ENCODE measurements at regions not wholly inside any gene's neighbourhood (a gene's known extent, or its start where the extent isn't known, plus 50 kb on each side); places are given as distances from the start of the nearest gene placed in this dataset.

- Histone ChIP-seq H3K36me3 (ENCODE audit: control insufficient read depth, insufficient read depth, low read length) (no peaks in the 10 kb centered on the region), H3K4me3 (replicated peaks; ENCODE audit: low read depth, low read length) (no peak overlapping the region), H3K27me3 (replicated peaks; ENCODE audit: control insufficient read depth, insufficient read depth, low read length) (no peaks in the 10 kb centered on the region)
- no peak for DNase-seq (ENCODE audit: extremely low read depth, insufficient read length)
- no peak for TF ChIP-seq CTCF (IDR thresholded peaks at IDR 0.05; ENCODE audit: insufficient read depth, low read length, poor library complexity, severe bottlenecking)
Observed at GRCh38 chr18:29912351-29912750, 1130.2 kb downstream of the DSC3 start.

DNA sequence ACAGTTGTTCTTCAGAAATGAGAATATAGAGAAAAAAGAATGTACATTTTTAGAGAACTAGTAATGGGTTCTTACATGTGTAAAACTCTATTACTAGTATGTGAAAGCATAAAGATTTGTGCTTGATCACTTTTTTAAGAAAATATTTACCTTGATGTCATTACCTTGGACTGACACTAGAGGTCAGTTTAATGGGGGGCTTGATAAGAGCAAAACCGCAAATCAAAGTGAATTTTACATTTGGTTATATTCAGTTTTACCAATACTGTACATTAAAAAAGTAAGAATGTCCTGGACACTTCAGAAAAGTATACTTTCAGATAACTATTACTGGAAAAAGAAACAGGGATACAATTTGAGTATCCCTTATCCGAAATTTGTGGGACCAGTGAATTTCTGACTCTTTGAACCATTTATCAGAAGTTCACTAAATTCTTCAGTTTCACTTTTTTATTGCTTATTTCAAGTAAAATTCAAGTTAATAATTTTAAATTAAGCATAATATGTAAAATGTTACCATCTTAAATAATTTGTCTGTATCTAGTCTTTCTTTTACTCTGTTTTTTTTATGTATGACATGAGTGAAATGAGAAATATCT lies 1149.5 kb downstream of the DSC3 start:
- peak; percentile 43 for TF ChIP-seq CTCF (IDR thresholded peaks at IDR 0.05; ENCODE audit: insufficient read depth, low read length, poor library complexity, severe bottlenecking)
- Histone ChIP-seq H3K4me3 (replicated peaks; ENCODE audit: low read depth, low read length) (no peak overlapping the region), H3K27me3 (replicated peaks; ENCODE audit: control insufficient read depth, insufficient read depth, low read length) (no peaks in the 10 kb centered on the region), H3K36me3 (ENCODE audit: control insufficient read depth, insufficient read depth, low read length) (no peaks in the 10 kb centered on the region)
- DNase-seq (ENCODE audit: extremely low read depth, insufficient read length), result no peak

DNA sequence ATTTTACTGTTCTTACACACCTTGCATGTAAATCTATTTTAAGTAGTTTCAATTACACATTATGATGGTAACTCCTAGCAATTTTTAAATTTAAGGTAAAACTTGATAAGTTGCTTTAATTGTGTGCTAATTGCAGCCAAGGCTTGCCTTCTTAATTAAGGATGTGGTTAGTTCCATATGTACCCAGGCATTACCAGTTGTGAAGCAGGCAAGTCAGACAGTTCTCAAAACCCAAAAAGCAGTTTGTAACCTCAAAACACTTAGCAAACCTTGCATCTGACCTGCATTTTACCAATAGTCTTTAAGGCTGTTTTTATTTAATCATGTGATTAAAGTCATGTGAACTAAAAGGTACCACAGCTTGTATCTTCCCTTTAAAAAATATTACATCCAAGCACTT lies 1159.4 kb downstream of the DSC3 start:
- H3K4me3 ChIP-seq (replicated peaks; ENCODE audit: low read depth, low read length), result no peak overlapping the region
- no peak for DNase-seq (ENCODE audit: extremely low read depth, insufficient read length)
- H3K27me3 ChIP-seq (replicated peaks; ENCODE audit: control insufficient read depth, insufficient read depth, low read length), result no peaks in the 10 kb centered on the region
- H3K36me3 ChIP-seq (ENCODE audit: control insufficient read depth, insufficient read depth, low read length), result no peaks in the 10 kb centered on the region
- no peak for TF ChIP-seq CTCF (IDR thresholded peaks at IDR 0.05; ENCODE audit: insufficient read depth, low read length, poor library complexity, severe bottlenecking)

DNA sequence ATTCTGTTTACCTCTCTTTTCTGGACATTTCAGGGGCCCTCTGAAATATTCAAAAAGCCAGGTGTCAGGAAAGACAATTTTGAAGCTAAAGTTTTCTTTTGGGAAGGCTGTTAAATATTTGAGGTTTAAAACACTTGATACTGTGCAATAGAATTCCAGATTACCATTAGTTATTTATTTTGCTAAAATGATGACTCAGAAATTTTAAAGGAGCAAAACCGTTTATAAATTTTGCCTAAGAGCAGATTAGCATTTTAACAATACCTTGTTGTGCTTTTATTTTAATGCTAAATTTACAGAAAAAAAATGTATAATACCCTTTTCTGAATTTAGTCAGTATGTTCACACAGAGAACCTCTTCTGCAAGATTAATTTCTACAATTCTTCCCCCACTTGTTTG lies 1159.9 kb downstream of the DSC3 start:
- no peak for TF ChIP-seq CTCF (IDR thresholded peaks at IDR 0.05; ENCODE audit: insufficient read depth, low read length, poor library complexity, severe bottlenecking)
- DNase-seq (ENCODE audit: extremely low read depth, insufficient read length), result no peak
- H3K36me3 ChIP-seq (ENCODE audit: control insufficient read depth, insufficient read depth, low read length), result no peaks in the 10 kb centered on the region
- H3K4me3 ChIP-seq (replicated peaks; ENCODE audit: low read depth, low read length), result no peak overlapping the region
- H3K27me3 ChIP-seq (replicated peaks; ENCODE audit: control insufficient read depth, insufficient read depth, low read length), result no peaks in the 10 kb centered on the region

GRCh38 chr18:29879763-29880162 lies 1162.8 kb downstream of the DSC3 start:
- no peak for DNase-seq (ENCODE audit: extremely low read depth, insufficient read length)
- H3K4me3 ChIP-seq (replicated peaks; ENCODE audit: low read depth, low read length), result no peak overlapping the region
- no peaks in the 10 kb centered on the region for H3K36me3 ChIP-seq (ENCODE audit: control insufficient read depth, insufficient read depth, low read length)
- no peaks in the 10 kb centered on the region for H3K27me3 ChIP-seq (replicated peaks; ENCODE audit: control insufficient read depth, insufficient read depth, low read length)
- TF ChIP-seq CTCF (IDR thresholded peaks at IDR 0.05; ENCODE audit: insufficient read depth, low read length, poor library complexity, severe bottlenecking), result no peak

GRCh38 chr18:29874519-29875098 lies 1167.9 kb downstream of the DSC3 start:
- H3K4me3 ChIP-seq (replicated peaks; ENCODE audit: low read depth, low read length), result no peak overlapping the region
- DNase-seq (ENCODE audit: extremely low read depth, insufficient read length), result no peak
- no peaks in the 10 kb centered on the region for H3K36me3 ChIP-seq (ENCODE audit: control insufficient read depth, insufficient read depth, low read length)
- H3K27me3 ChIP-seq (replicated peaks; ENCODE audit: control insufficient read depth, insufficient read depth, low read length), result no peaks in the 10 kb centered on the region
- peak; percentile 61 for TF ChIP-seq CTCF (IDR thresholded peaks at IDR 0.05; ENCODE audit: insufficient read depth, low read length, poor library complexity, severe bottlenecking)
